RWPE2 (cell line): ENCODE measurements at regions not wholly inside any gene's neighbourhood (a gene's known extent, or its start where the extent isn't known, plus 50 kb on each side); places are given as distances from the start of the nearest gene placed in this dataset.

Experiments
- ATAC-seq: fragments of 200-7000 bp; cut with Tn5 transposase; 3 replicates; pipeline ENCODE4 v1.9.1; 2021; ENCODE audit warnings: low read depth
- DNase-seq: peaks from one replicate; pipeline ENCODE4 v3.0.0-alpha.2; 2020; ENCODE audit warnings: low spot score
- H3K27ac ChIP-seq: fragments of 450-650 bp; 2 replicates; pipeline ENCODE4 v1.5.1; 2017; ENCODE audit warnings: mild to moderate bottlenecking; ENCODE audit not compliant: poor library complexity, severe bottlenecking
- H3K27me3 ChIP-seq: fragments of 250-450 bp; sonication (Bioruptor Pico); 2 replicates; pipeline ENCODE4 v1.5.1; 2021; ENCODE audit warnings: mild to moderate bottlenecking, moderate library complexity; ENCODE audit not compliant: insufficient read depth, poor library complexity, severe bottlenecking
- H3K36me3 ChIP-seq: fragments of 250-450 bp; sonication (Bioruptor Pico); 2 replicates; pipeline ENCODE4 v1.5.1; 2020; ENCODE audit warnings: low read depth, mild to moderate bottlenecking, moderate library complexity
- H3K4me1 ChIP-seq: fragments of 250-450 bp; sonication (Bioruptor Pico); 2 replicates; pipeline ENCODE4 v1.5.1; 2021; ENCODE audit warnings: mild to moderate bottlenecking, moderate library complexity; ENCODE audit not compliant: insufficient read depth, poor library complexity, severe bottlenecking
- H3K4me3 ChIP-seq: fragments of 250-450 bp; sonication (Bioruptor Pico); 2 replicates; pipeline ENCODE4 v1.5.1; 2021; ENCODE audit warnings: mild to moderate bottlenecking, moderate library complexity; ENCODE audit not compliant: severe bottlenecking
- H3K9me3 ChIP-seq: fragments of 250-450 bp; sonication (Bioruptor Pico); 2 replicates; pipeline ENCODE4 v1.5.1; 2021; ENCODE audit warnings: mild to moderate bottlenecking, moderate library complexity; ENCODE audit not compliant: severe bottlenecking
- CTCF ChIP-seq: fragments of 450-650 bp; IDR thresholded peaks from one replicate; pipeline ENCODE4 v1.5.1; 2017; ENCODE audit warnings: mild to moderate bottlenecking, moderate library complexity; ENCODE audit not compliant: poor library complexity, severe bottlenecking

GRCh38 chr1:218634212-218634611 lies 289.1 kb downstream of the TGFB2 start:
- no peaks in the 10 kb centered on the region for H3K36me3 ChIP-seq
- H3K4me3 ChIP-seq: no peak overlapping the region
- H3K9me3 ChIP-seq: no peaks in the 10 kb centered on the region
- no peak for TF ChIP-seq CTCF
- DNase-seq (no peak), ATAC-seq (no peak)
- no peaks in the 10 kb centered on the region for H3K4me1 ChIP-seq
- no peak overlapping the region for H3K27ac ChIP-seq
- H3K27me3 ChIP-seq: no peaks in the 10 kb centered on the region

- no peak for TF ChIP-seq CTCF
- no peak overlapping the region for H3K27ac ChIP-seq
These were observed 291.4 kb downstream of the TGFB2 start for GRCh38 chr1:218636548-218636947.

GRCh38 chr1:218640173-218640572 lies 295.0 kb downstream of the TGFB2 start:
- no peaks in the 10 kb centered on the region for H3K27me3 ChIP-seq
- no peak overlapping the region for H3K4me3 ChIP-seq
- H3K27ac ChIP-seq: no peak overlapping the region
- H3K9me3 ChIP-seq: no peaks in the 10 kb centered on the region
- no peak for DNase-seq
- no peaks in the 10 kb centered on the region for H3K4me1 ChIP-seq
- no peaks in the 10 kb centered on the region for H3K36me3 ChIP-seq
- no peak for ATAC-seq
- TF ChIP-seq CTCF: no peak

More at GRCh38 chr1:218636548-218636947, 291.4 kb downstream of the TGFB2 start:
- H3K9me3 ChIP-seq: no peaks in the 10 kb centered on the region
- DNase-seq: no peak
- no peaks in the 10 kb centered on the region for H3K4me1 ChIP-seq
- H3K4me3 ChIP-seq: no peak overlapping the region
- no peak for ATAC-seq
- no peaks in the 10 kb centered on the region for H3K27me3 ChIP-seq
- H3K36me3 ChIP-seq: no peaks in the 10 kb centered on the region

- H3K36me3 ChIP-seq: no peaks in the 10 kb centered on the region
- no peak overlapping the region for H3K4me3 ChIP-seq
- H3K4me1 ChIP-seq: no peaks in the 10 kb centered on the region
- ATAC-seq (no peak), DNase-seq (no peak)
- no peaks in the 10 kb centered on the region for H3K27me3 ChIP-seq
- no peak overlapping the region for H3K27ac ChIP-seq
- TF ChIP-seq CTCF: no peak
- H3K9me3 ChIP-seq: no peaks in the 10 kb centered on the region
These were observed 297.2 kb downstream of the TGFB2 start for GRCh38 chr1:218642033-218642948.

GRCh38 chr1:218643281-218643680 lies 298.1 kb downstream of the TGFB2 start:
- ATAC-seq (no peak), DNase-seq (no peak)
- no peak overlapping the region for H3K27ac ChIP-seq
- no peaks in the 10 kb centered on the region for H3K4me1 ChIP-seq
- no peak overlapping the region for H3K4me3 ChIP-seq
- H3K27me3 ChIP-seq: no peaks in the 10 kb centered on the region
- no peaks in the 10 kb centered on the region for H3K9me3 ChIP-seq
- no peak for TF ChIP-seq CTCF
- H3K36me3 ChIP-seq: no peaks in the 10 kb centered on the region
